H1 (cell line): ENCODE measurements at regions not wholly inside any gene's neighbourhood (a gene's known extent, or its start where the extent isn't known, plus 50 kb on each side); places are given as distances from the start of the nearest gene placed in this dataset.

Experiments used
- ASH2L ChIP-seq: fragments of 200-600, 300-600 bp; sonication (generic); IDR thresholded peaks from one replicate; pipeline ENCODE4 v1.7.1; 2017; ENCODE audit warnings: low read length
- EGR1 ChIP-seq: IDR thresholded peaks from 2 replicates; pipeline ENCODE4 v1.6.1; 2011; ENCODE audit warnings: low read depth, low read length, borderline replicate concordance
- HDAC2 ChIP-seq, 2 experiments: fragments of 300-600 bp in 1 of 2; sonication (generic) in 1 of 2; IDR thresholded peaks; 2 replicates each; pipeline ENCODE4 v1.6.1; 2011 to 2012; ENCODE audit warnings: low read depth in 2 of 2, low read length in 2 of 2, mild to moderate bottlenecking in 2 of 2, moderate library complexity in 2 of 2, borderline replicate concordance in 1 of 2, inconsistent platforms in 1 of 2
- NANOG ChIP-seq: IDR thresholded peaks from 2 replicates; pipeline ENCODE4 v1.6.1; 2011; ENCODE audit warnings: low read length, low read depth, mild to moderate bottlenecking, inconsistent platforms; ENCODE audit not compliant: insufficient read depth, poor library complexity, severe bottlenecking
- SIRT6 ChIP-seq: IDR thresholded peaks from one replicate; pipeline ENCODE4 v1.7.1; 2012; ENCODE audit warnings: low read length, inconsistent platforms
- SP2 ChIP-seq: IDR thresholded peaks from 2 replicates; pipeline ENCODE4 v1.6.1; 2012; ENCODE audit warnings: mild to moderate bottlenecking, low read length, inconsistent platforms
- TF ChIP-seq, protein P1 (sequence below): IDR thresholded peaks from 2 replicates; pipeline ENCODE4 v1.6.1; 2012; ENCODE audit warnings: low read length, inconsistent platforms
- TF ChIP-seq, protein P2 (sequence below): fragments of 300-600 bp; sonication (generic); IDR thresholded peaks from 2 replicates; pipeline ENCODE4 v1.7.1; 2012; ENCODE audit warnings: low read length, moderate library complexity, mild to moderate bottlenecking, inconsistent platforms; ENCODE audit not compliant: insufficient replicate concordance

DNA sequence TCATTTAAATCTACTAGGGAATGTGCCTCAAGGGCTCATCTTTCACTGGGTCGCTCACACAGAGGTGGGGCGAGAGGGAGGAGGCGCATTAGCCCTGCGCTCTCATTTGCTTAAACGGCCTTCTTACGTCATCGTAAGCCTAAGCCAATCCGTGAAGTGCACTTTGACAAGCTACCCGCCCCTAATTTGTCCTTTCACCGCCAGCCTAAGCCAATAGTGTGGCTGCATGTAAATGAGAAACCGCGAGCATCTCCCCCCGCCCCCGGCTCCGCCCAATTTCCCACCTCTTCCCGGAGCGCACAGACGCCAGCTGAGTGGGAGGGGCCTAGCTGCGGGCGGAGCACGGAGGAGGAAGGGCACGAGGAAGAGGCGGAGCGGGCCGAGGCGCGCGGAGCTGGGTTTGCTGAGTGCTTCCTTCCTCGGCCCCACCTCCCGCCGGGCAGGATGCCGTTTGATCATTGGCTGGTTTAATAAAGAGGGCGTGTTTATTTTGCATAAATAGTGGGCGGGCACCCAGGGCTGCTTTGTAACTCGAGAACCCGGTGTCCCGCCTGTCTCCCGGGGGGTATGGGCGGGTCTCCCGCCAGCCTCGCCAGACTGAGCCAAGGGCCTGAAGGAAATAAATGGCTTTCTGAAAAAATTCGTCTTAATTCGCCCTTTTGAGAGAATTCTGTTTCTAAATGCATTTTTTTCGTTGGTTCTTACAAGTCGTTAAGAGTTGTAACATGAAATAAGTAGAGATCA, 289.6 kb upstream of the NFE2L3 start (continued):
- 0 out of 4 replicates have a peak, but pooled peaks of 1 of the 2 experiments have one; percentile 44 for TF ChIP-seq HDAC2 (IDR thresholded peaks at IDR 0.05; ENCODE audit: borderline replicate concordance in 1 of 2, low read depth in 2 of 2, low read length in 2 of 2)
- TF ChIP-seq SIRT6: no peak
- TF ChIP-seq, protein P1, sequence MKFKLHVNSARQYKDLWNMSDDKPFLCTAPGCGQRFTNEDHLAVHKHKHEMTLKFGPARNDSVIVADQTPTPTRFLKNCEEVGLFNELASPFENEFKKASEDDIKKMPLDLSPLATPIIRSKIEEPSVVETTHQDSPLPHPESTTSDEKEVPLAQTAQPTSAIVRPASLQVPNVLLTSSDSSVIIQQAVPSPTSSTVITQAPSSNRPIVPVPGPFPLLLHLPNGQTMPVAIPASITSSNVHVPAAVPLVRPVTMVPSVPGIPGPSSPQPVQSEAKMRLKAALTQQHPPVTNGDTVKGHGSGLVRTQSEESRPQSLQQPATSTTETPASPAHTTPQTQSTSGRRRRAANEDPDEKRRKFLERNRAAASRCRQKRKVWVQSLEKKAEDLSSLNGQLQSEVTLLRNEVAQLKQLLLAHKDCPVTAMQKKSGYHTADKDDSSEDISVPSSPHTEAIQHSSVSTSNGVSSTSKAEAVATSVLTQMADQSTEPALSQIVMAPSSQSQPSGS: no peak; the same call in 1 of the 2 replicates
- TF ChIP-seq ASH2L: peak; percentile 23
- TF ChIP-seq, protein P2, sequence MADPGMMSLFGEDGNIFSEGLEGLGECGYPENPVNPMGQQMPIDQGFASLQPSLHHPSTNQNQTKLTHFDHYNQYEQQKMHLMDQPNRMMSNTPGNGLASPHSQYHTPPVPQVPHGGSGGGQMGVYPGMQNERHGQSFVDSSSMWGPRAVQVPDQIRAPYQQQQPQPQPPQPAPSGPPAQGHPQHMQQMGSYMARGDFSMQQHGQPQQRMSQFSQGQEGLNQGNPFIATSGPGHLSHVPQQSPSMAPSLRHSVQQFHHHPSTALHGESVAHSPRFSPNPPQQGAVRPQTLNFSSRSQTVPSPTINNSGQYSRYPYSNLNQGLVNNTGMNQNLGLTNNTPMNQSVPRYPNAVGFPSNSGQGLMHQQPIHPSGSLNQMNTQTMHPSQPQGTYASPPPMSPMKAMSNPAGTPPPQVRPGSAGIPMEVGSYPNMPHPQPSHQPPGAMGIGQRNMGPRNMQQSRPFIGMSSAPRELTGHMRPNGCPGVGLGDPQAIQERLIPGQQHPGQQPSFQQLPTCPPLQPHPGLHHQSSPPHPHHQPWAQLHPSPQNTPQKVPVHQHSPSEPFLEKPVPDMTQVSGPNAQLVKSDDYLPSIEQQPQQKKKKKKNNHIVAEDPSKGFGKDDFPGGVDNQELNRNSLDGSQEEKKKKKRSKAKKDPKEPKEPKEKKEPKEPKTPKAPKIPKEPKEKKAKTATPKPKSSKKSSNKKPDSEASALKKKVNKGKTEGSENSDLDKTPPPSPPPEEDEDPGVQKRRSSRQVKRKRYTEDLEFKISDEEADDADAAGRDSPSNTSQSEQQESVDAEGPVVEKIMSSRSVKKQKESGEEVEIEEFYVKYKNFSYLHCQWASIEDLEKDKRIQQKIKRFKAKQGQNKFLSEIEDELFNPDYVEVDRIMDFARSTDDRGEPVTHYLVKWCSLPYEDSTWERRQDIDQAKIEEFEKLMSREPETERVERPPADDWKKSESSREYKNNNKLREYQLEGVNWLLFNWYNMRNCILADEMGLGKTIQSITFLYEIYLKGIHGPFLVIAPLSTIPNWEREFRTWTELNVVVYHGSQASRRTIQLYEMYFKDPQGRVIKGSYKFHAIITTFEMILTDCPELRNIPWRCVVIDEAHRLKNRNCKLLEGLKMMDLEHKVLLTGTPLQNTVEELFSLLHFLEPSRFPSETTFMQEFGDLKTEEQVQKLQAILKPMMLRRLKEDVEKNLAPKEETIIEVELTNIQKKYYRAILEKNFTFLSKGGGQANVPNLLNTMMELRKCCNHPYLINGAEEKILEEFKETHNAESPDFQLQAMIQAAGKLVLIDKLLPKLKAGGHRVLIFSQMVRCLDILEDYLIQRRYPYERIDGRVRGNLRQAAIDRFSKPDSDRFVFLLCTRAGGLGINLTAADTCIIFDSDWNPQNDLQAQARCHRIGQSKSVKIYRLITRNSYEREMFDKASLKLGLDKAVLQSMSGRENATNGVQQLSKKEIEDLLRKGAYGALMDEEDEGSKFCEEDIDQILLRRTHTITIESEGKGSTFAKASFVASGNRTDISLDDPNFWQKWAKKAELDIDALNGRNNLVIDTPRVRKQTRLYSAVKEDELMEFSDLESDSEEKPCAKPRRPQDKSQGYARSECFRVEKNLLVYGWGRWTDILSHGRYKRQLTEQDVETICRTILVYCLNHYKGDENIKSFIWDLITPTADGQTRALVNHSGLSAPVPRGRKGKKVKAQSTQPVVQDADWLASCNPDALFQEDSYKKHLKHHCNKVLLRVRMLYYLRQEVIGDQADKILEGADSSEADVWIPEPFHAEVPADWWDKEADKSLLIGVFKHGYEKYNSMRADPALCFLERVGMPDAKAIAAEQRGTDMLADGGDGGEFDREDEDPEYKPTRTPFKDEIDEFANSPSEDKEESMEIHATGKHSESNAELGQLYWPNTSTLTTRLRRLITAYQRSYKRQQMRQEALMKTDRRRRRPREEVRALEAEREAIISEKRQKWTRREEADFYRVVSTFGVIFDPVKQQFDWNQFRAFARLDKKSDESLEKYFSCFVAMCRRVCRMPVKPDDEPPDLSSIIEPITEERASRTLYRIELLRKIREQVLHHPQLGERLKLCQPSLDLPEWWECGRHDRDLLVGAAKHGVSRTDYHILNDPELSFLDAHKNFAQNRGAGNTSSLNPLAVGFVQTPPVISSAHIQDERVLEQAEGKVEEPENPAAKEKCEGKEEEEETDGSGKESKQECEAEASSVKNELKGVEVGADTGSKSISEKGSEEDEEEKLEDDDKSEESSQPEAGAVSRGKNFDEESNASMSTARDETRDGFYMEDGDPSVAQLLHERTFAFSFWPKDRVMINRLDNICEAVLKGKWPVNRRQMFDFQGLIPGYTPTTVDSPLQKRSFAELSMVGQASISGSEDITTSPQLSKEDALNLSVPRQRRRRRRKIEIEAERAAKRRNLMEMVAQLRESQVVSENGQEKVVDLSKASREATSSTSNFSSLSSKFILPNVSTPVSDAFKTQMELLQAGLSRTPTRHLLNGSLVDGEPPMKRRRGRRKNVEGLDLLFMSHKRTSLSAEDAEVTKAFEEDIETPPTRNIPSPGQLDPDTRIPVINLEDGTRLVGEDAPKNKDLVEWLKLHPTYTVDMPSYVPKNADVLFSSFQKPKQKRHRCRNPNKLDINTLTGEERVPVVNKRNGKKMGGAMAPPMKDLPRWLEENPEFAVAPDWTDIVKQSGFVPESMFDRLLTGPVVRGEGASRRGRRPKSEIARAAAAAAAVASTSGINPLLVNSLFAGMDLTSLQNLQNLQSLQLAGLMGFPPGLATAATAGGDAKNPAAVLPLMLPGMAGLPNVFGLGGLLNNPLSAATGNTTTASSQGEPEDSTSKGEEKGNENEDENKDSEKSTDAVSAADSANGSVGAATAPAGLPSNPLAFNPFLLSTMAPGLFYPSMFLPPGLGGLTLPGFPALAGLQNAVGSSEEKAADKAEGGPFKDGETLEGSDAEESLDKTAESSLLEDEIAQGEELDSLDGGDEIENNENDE: no peak
- TF ChIP-seq EGR1: peak; percentile 47; the same call in 1 of the 2 replicates
- no peak for TF ChIP-seq NANOG
- TF ChIP-seq SP2: no peak
